ENCODE measurements at regions not wholly inside any gene's neighbourhood (a gene's known extent, or its start where the extent isn't known, plus 50 kb on each side); places are given as distances from the start of the nearest gene placed in this dataset.

DNA sequence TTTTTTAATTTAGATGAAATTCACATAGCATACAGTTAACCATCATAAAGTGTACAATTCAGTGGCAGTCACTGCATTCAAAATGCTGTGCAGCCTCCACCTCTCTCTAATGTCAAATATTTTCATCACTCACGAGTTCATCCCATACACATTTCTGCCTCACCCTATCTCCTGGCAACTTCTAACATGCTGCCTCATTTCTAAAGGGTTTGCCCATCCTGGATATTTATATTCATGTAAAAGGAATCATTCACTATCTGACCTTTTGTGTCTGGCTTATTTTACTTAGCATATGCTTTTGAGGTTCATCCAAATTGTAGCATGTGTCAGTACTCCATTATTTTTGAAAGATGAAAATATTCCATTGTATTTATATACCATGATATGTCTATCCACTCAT lies 286.9 kb upstream of the VSTM2A start:
- Histone ChIP-seq H3K36me3 (ENCODE audit: control insufficient read depth in 1 of 2, insufficient read depth in 2 of 2, low read length in 2 of 2) (no peaks in the 10 kb centered on the region), H4K12ac (ENCODE audit: low read depth, low read length) (no peak overlapping the region), H3K4me3 (ENCODE audit: low read depth, low read length) (no peak overlapping the region), H2AFZ (ENCODE audit: insufficient read depth, low read length, poor library complexity) (no peak overlapping the region), H2BK5ac (ENCODE audit: low read depth, low read length, poor library complexity) (no peak overlapping the region), H3K27me3 (ENCODE audit: insufficient read depth, low read length) (no peaks in the 10 kb centered on the region), H2AK5ac (ENCODE audit: low read length) (no peak overlapping the region), H3K79me2 (ENCODE audit: control insufficient read depth, insufficient read depth, low read length, poor library complexity) (no peaks in the 10 kb centered on the region), H3K14ac (ENCODE audit: low read length) (no peak overlapping the region), H3K4me2 (ENCODE audit: low read length) (no peak overlapping the region), H4K8ac (ENCODE audit: low read depth, low read length) (no peak overlapping the region), H3K27ac (ENCODE audit: low read depth, low read length) (no peak overlapping the region), H3K23ac (ENCODE audit: low read length) (no peak overlapping the region), H4K91ac (ENCODE audit: low read depth, low read length) (no peak overlapping the region), H3K9me3 (ENCODE audit: insufficient read depth, low read depth, low read length) (no peaks in the 10 kb centered on the region), H3K9ac (ENCODE audit: low read length) (no peak overlapping the region), H2BK120ac (ENCODE audit: insufficient read depth, low read length, poor library complexity) (no peak overlapping the region), H3K4ac (ENCODE audit: low read depth, low read length) (no peak overlapping the region), H3K18ac (ENCODE audit: low read length) (no peak overlapping the region), H3K4me1 (ENCODE audit: control insufficient read depth in 1 of 2, insufficient read depth in 2 of 2, low read length in 2 of 2) (no peaks in the 10 kb centered on the region), H3K79me1 (ENCODE audit: low read length) (no peaks in the 10 kb centered on the region), H2BK12ac (ENCODE audit: low read length) (no peak overlapping the region)
- WGBS (ENCODE audit: extremely low coverage, insufficient coverage, insufficient read length): no CpG with 5 or more reads among the region's 1 CpG
- no peak for DNase-seq

DNA sequence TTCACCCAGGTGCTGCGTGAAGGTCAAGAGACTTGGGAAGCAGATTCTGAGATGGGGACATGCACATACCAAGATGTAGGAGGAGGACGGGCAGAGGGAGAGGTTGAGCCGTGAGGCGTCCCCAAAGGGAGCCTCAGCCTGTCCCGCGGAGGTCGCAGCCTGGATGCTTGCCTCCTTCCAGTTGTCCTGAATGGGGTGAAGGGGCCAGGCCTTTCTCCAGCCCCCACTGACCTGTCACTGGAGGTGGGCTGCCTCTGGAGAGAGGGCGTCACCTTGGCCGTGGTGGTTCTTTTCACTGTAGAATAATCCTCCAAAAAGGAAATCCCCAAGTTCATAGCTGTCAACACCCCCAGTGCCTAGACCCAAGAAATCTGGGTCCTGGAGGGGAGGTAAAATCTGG lies 283.0 kb upstream of the VSTM2A start:
- Histone ChIP-seq H2AK5ac (ENCODE audit: low read length) (no peak overlapping the region), H3K18ac (ENCODE audit: low read length) (no peak overlapping the region), H3K4me1 (ENCODE audit: control insufficient read depth in 1 of 2, insufficient read depth in 2 of 2, low read length in 2 of 2) (no peaks in the 10 kb centered on the region), H3K9me3 (ENCODE audit: insufficient read depth, low read depth, low read length) (no peaks in the 10 kb centered on the region), H2BK5ac (ENCODE audit: low read depth, low read length, poor library complexity) (no peak overlapping the region), H3K36me3 (ENCODE audit: control insufficient read depth in 1 of 2, insufficient read depth in 2 of 2, low read length in 2 of 2) (no peaks in the 10 kb centered on the region), H3K23ac (ENCODE audit: low read length) (no peak overlapping the region), H3K9ac (ENCODE audit: low read length) (no peak overlapping the region), H3K79me2 (ENCODE audit: control insufficient read depth, insufficient read depth, low read length, poor library complexity) (no peaks in the 10 kb centered on the region), H3K79me1 (ENCODE audit: low read length) (no peaks in the 10 kb centered on the region), H3K27ac (ENCODE audit: low read depth, low read length) (no peak overlapping the region), H3K4ac (ENCODE audit: low read depth, low read length) (no peak overlapping the region), H3K4me2 (ENCODE audit: low read length) (no peak overlapping the region), H4K8ac (ENCODE audit: low read depth, low read length) (no peak overlapping the region), H2AFZ (ENCODE audit: insufficient read depth, low read length, poor library complexity) (no peak overlapping the region), H3K14ac (ENCODE audit: low read length) (no peak overlapping the region), H3K27me3 (ENCODE audit: insufficient read depth, low read length) (no peaks in the 10 kb centered on the region), H4K12ac (ENCODE audit: low read depth, low read length) (no peak overlapping the region), H2BK120ac (ENCODE audit: insufficient read depth, low read length, poor library complexity) (no peak overlapping the region), H3K4me3 (ENCODE audit: low read depth, low read length) (no peak overlapping the region), H2BK12ac (ENCODE audit: low read length) (no peak overlapping the region), H4K91ac (ENCODE audit: low read depth, low read length) (no peak overlapping the region)
- no peak for DNase-seq
- WGBS (ENCODE audit: extremely low coverage, insufficient coverage, insufficient read length): no CpG with 5 or more reads among the region's 9 CpGs

- Histone ChIP-seq H3K4me2 (ENCODE audit: low read length) (no peak overlapping the region), H3K27me3 (ENCODE audit: insufficient read depth, low read length) (no peaks in the 10 kb centered on the region), H3K27ac (ENCODE audit: low read depth, low read length) (no peak overlapping the region), H2AFZ (ENCODE audit: insufficient read depth, low read length, poor library complexity) (no peak overlapping the region), H3K23ac (ENCODE audit: low read length) (no peak overlapping the region), H3K18ac (ENCODE audit: low read length) (no peak overlapping the region), H4K12ac (ENCODE audit: low read depth, low read length) (no peak overlapping the region), H3K4me1 (ENCODE audit: control insufficient read depth in 1 of 2, insufficient read depth in 2 of 2, low read length in 2 of 2) (no peaks in the 10 kb centered on the region), H3K79me2 (ENCODE audit: control insufficient read depth, insufficient read depth, low read length, poor library complexity) (no peaks in the 10 kb centered on the region), H2BK5ac (ENCODE audit: low read depth, low read length, poor library complexity) (no peak overlapping the region), H3K4me3 (ENCODE audit: low read depth, low read length) (no peak overlapping the region), H2BK12ac (ENCODE audit: low read length) (no peak overlapping the region), H3K4ac (ENCODE audit: low read depth, low read length) (no peak overlapping the region), H3K14ac (ENCODE audit: low read length) (no peak overlapping the region), H4K91ac (ENCODE audit: low read depth, low read length) (no peak overlapping the region), H3K79me1 (ENCODE audit: low read length) (no peaks in the 10 kb centered on the region), H3K36me3 (ENCODE audit: control insufficient read depth in 1 of 2, insufficient read depth in 2 of 2, low read length in 2 of 2) (no peaks in the 10 kb centered on the region), H4K8ac (ENCODE audit: low read depth, low read length) (no peak overlapping the region), H2AK5ac (ENCODE audit: low read length) (no peak overlapping the region), H2BK120ac (ENCODE audit: insufficient read depth, low read length, poor library complexity) (no peak overlapping the region), H3K9ac (ENCODE audit: low read length) (no peak overlapping the region), H3K9me3 (ENCODE audit: insufficient read depth, low read depth, low read length) (no peaks in the 10 kb centered on the region)
- no CpG with 5 or more reads among the region's 1 CpG for WGBS (ENCODE audit: extremely low coverage, insufficient coverage, insufficient read length)
- DNase-seq: no peak
Observed at GRCh38 chr7:54260941-54261371, 281.2 kb upstream of the VSTM2A start.

GRCh38 chr7:54278847-54279246 lies 263.3 kb upstream of the VSTM2A start:
- Histone ChIP-seq H3K4me1 (ENCODE audit: control insufficient read depth in 1 of 2, insufficient read depth in 2 of 2, low read length in 2 of 2) (peaks cover 0 to 2% of the 10 kb centered on the region in 2 experiments), H4K91ac (ENCODE audit: low read depth, low read length) (no peak overlapping the region), H2BK120ac (ENCODE audit: insufficient read depth, low read length, poor library complexity) (no peak overlapping the region), H2BK5ac (ENCODE audit: low read depth, low read length, poor library complexity) (no peak overlapping the region), H3K23ac (ENCODE audit: low read length) (no peak overlapping the region), H4K8ac (ENCODE audit: low read depth, low read length) (no peak overlapping the region), H3K27ac (ENCODE audit: low read depth, low read length) (no peak overlapping the region), H4K12ac (ENCODE audit: low read depth, low read length) (no peak overlapping the region), H2AFZ (ENCODE audit: insufficient read depth, low read length, poor library complexity) (no peak overlapping the region), H3K27me3 (ENCODE audit: insufficient read depth, low read length) (no peaks in the 10 kb centered on the region), H3K79me2 (ENCODE audit: control insufficient read depth, insufficient read depth, low read length, poor library complexity) (no peaks in the 10 kb centered on the region), H3K4me2 (ENCODE audit: low read length) (no peak overlapping the region), H2AK5ac (ENCODE audit: low read length) (no peak overlapping the region), H3K9ac (ENCODE audit: low read length) (no peak overlapping the region), H3K9me3 (ENCODE audit: insufficient read depth, low read depth, low read length) (no peaks in the 10 kb centered on the region), H2BK12ac (ENCODE audit: low read length) (no peak overlapping the region), H3K4me3 (ENCODE audit: low read depth, low read length) (no peak overlapping the region), H3K14ac (ENCODE audit: low read length) (no peak overlapping the region), H3K18ac (ENCODE audit: low read length) (no peak overlapping the region), H3K79me1 (ENCODE audit: low read length) (no peaks in the 10 kb centered on the region), H3K36me3 (ENCODE audit: control insufficient read depth in 1 of 2, insufficient read depth in 2 of 2, low read length in 2 of 2) (no peaks in the 10 kb centered on the region), H3K4ac (ENCODE audit: low read depth, low read length) (no peak overlapping the region)
- WGBS (ENCODE audit: extremely low coverage, insufficient coverage, insufficient read length): no CpG with 5 or more reads among the region's 1 CpG
- no peak for DNase-seq

Data from trophoblast cell (in vitro differentiated cells and primary cell).